ENCODE measurements at regions not wholly inside any gene's neighbourhood (a gene's known extent, or its start where the extent isn't known, plus 50 kb on each side); places are given as distances from the start of the nearest gene placed in this dataset.
"Not testable (repeated sequence)": the region's sequence is repeated elsewhere in the genome, so short reads cannot be mapped to it uniquely, and the experiment has no call there.

DNA sequence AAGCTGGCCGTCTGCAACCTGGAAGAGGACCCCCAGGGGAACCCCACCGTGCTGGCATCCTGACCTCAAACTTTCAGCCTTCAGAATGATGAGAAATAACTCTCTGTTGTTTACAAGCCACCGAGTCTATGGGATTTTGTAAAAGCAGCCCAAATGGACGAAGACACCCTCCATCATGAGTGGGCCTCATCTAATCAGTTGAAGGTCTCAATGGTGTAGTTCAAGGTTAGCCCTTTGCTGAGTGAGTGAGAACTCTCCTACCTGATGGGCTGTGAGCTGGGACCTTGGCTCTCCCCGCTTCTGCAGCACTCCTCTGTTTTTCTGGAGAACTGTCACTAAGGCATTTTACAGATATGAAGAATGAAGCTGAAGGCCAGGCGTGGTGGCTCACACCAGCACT lies 325.9 kb upstream of the TNRC6C start:
- Mint-ChIP-seq H3K4me1 (peaks cover 0 to 12% (median 7%) of the 10 kb centered on the region in 4 donors), H3K27me3 (peaks cover 0 to 3% (median 0%) of the 10 kb centered on the region in 5 donors), H3K4me3 (no peak overlapping the region), H3K9me3 (peaks cover 0 to 8% (median under 1%) of the 10 kb centered on the region in 9 donors), H3K36me3 (peaks cover 0 to 5% (median 4%) of the 10 kb centered on the region in 3 donors), H3K27ac (no peak overlapping the region)
- POLR2A ChIA-PET, result no interaction called here
- ATAC-seq, result no peak
- no peak for DNase-seq

DNA sequence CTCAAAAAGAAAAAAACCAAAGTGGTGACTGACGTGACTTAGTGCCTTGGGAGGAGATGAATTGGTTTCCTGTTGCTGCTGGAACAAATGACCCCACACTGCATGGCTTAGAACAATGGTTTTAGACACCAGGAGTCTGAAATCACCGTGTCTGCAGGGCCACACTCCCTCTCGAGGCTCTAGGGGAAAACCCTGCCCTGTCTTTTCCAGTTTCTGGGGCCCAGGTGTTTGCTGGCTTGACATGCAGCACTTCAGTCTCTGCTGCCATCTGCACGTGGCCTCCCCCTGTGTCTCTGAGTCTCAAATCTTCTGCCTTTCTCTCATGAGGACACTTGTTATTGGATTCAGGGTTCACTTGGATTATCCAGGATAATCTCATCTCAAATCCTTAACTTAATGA lies 323.8 kb upstream of the TNRC6C start:
- H3K4me1 Mint-ChIP-seq, result peaks cover 0 to 14% (median 8%) of the 10 kb centered on the region in 4 donors
- DNase-seq (no peak), ATAC-seq (no peak)
- H3K27me3 Mint-ChIP-seq, result peaks cover 0 to 1% (median 0%) of the 10 kb centered on the region in 5 donors
- H3K27ac Mint-ChIP-seq, result peak overlapping the region in 2 of 10 donors; percentile 38
- H3K4me3 Mint-ChIP-seq, result no peak overlapping the region
- no peaks in the 10 kb centered on the region for H3K9me3 Mint-ChIP-seq
- H3K36me3 Mint-ChIP-seq, result no peaks in the 10 kb centered on the region
- POLR2A ChIA-PET, result no interaction called here

DNA sequence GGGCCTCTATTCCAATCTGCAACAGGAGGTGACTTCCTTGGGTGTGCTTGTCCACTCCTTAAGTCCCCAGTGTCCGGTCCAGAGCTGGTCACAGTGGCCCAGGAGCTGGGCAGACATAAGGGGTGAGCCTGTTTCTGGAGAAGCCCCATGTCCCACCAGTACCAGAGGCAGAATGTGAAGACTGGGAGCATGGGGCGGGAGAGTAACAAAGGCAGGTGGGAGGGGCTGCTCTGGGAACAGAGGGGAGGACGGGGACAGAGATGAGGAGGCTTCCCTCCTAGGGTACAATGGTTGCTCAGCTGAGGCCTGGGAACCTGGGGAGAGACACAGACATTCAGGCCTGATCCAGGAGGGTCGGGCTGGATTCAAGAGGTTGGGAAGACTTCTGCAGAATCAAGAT lies 323.3 kb upstream of the TNRC6C start:
- Mint-ChIP-seq H3K4me1 (peaks cover 0 to 17% (median 8%) of the 10 kb centered on the region in 4 donors), H3K9me3 (no peaks in the 10 kb centered on the region), H3K36me3 (no peaks in the 10 kb centered on the region), H3K27me3 (peaks cover 0 to 1% (median 0%) of the 10 kb centered on the region in 5 donors), H3K27ac (no peak overlapping the region), H3K4me3 (no peak overlapping the region)
- no peak for ATAC-seq
- POLR2A ChIA-PET, result no interaction called here
- DNase-seq, result no peak

DNA sequence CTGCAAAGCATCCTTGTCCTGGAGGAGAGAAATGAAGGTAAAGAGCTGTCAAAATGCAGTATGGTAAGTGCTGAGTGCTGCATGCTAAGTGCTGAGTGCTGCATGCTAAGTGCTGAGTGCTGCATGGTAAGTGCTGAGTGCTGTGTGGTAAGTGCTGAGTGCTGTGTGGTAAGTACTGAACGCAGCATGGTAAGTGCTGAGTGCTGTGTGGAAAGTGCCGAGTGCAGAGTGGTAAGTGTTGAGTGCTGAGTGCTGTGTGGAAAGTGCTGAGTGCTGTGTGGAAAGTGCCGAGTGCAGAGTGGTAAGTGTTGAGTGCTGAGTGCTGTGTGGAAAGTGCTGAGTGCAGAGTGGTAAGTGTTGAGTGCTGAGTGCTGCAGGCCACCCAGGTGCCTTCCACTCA lies 322.7 kb upstream of the TNRC6C start:
- ATAC-seq, DNase-seq, H3K27me3 Mint-ChIP-seq, H3K36me3 Mint-ChIP-seq, H3K4me3 Mint-ChIP-seq, H3K9me3 Mint-ChIP-seq: not testable (repeated sequence)
- POLR2A ChIA-PET, result interaction anchor here (1.0 kb wide), 1 partner anchor 10 kb away, joined by 3 read pairs; no protein-coding TSS in a partner anchor
- Mint-ChIP-seq H3K27ac (peak overlapping the region in 1 of 10 donors; percentile 12), H3K4me1 (peaks cover 0 to 19% (median 8%) of the 10 kb centered on the region in 4 donors)

DNA sequence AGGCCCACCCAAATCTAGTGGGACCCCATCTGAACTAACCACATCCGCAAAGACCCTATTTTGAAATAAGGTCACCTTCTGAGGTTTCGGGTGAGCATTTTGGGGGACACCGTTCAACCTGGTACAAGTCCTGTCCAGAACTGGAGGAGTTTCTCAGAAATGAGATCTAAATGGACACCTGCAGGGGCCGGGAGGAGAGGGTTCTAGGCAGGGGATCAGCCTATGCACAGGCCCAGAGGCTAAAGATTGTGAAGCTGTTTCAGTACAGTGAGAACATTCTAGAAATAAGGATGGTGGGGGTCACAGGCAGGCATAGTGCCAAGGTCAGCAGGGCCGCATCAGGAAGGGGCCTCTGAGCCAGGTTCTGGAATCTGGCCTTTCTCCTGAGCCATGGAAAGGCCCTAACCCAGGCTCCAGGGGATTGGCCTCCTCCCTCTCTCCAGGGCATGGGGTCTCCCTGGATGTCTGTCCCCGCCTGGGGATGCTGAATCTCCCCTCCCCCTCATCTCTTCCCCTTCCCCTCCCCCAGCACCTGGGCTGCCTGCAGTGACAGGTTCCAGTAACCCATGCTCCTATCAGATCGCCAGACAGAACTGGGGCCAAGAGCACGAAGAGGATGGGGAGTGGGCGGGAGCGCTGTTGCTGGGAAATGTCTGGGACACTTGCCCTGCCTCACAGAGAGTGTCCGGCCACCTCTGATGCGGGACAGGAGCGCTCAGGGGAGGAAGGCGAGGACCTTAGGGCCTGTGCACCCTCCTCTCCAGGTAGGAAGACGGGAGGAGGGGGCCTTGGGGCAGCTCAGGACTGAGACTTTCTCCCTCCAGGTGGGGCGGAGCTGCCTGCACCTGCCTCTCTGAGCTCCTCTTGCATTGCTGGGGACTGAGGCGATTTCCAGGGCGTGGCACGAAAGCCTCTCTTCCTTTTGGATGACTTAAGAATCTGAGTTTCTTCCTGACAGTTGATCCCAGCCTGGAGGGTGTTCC lies 321.4 kb upstream of the TNRC6C start:
- H3K36me3 Mint-ChIP-seq, result no peaks in the 10 kb centered on the region
- peaks cover 0 to 1% (median 0%) of the 10 kb centered on the region in 5 donors for H3K27me3 Mint-ChIP-seq
- no peaks in the 10 kb centered on the region for H3K9me3 Mint-ChIP-seq
- DNase-seq (no peak), ATAC-seq (no peak)
- no peak overlapping the region for H3K27ac Mint-ChIP-seq
- peaks cover 0 to 22% (median 8%) of the 10 kb centered on the region in 4 donors for H3K4me1 Mint-ChIP-seq
- POLR2A ChIA-PET, result no interaction called here
- no peak overlapping the region for H3K4me3 Mint-ChIP-seq

DNA sequence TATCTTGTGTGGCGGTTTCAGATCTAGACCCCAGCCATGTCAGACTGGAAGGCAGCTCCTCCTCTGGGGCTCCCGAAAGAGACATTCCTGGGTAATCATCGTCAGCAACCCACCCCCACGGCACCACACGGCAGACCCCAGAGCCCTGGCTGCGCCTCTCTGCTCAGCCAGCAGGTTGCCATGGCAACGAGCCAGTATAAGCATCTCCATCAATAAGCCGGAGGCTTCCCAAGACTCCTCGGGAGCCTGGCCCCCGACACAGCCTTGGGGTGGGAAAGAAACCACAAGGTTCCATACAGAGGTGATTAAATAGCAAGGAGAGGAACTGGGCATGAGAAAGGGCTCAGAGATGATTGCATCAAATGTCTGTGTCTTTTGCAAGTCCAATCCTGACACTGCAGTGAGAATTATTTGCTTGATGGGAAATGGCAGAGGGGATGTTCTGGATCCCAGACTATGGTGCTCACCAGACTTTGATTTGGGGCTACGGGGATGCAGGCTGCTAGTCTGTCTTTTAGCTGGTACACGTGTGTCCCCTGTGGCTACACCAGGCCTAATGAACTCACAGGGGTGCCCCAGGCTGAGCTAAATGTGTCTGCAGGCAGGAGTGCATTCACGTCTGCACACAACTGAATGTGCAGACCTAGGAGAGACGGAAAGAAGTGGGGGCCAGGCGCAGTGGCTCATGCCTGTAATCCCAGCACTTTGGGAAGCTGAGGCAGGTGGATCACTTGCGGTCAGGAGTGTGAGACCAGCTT lies 320.5 kb upstream of the TNRC6C start:
- H3K9me3 Mint-ChIP-seq, result no peaks in the 10 kb centered on the region
- ATAC-seq, result no peak
- H3K4me3 Mint-ChIP-seq, result no peak overlapping the region
- POLR2A ChIA-PET, result interaction anchor here (0.6 kb wide), 1 partner anchor 202 kb away, joined by 3 read pairs; no protein-coding TSS in a partner anchor
- H3K36me3 Mint-ChIP-seq, result no peaks in the 10 kb centered on the region
- DNase-seq, result no peak
- peaks cover 0 to 22% (median 8%) of the 10 kb centered on the region in 4 donors for H3K4me1 Mint-ChIP-seq
- H3K27me3 Mint-ChIP-seq, result peaks cover 0 to 1% (median 0%) of the 10 kb centered on the region in 5 donors
- H3K27ac Mint-ChIP-seq, result no peak overlapping the region

DNA sequence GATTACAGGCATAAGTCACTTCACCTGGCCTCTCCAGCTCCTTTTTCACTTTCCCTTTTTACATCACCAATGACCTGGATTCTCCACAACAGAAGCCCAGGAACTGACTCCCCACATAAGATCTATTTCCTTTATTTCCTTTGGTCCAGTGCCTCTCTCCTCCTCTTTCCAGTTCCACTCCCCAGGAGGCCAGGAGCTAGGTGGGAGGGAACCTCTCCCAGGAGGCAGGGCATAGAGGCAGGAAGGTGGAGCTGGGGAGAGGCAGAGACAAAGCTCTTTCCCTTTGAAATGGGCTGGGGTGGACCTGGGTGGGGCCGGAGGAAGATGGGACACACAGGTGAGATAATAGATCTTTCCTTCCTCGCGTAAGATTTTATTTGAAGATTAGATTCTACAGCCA lies 318.3 kb upstream of the TNRC6C start:
- no peak for ATAC-seq
- Mint-ChIP-seq H3K27me3 (peaks cover 0 to 1% (median 0%) of the 10 kb centered on the region in 5 donors), H3K4me1 (peaks cover 4 to 24% (median 10%) of the 10 kb centered on the region in 4 donors), H3K4me3 (no peak overlapping the region), H3K36me3 (no peaks in the 10 kb centered on the region), H3K9me3 (no peaks in the 10 kb centered on the region), H3K27ac (peak overlapping the region in 5 of 10 donors; percentile 16 to 80 (median 46))
- no peak for DNase-seq
- POLR2A ChIA-PET, result interaction anchor here (0.7 to 1.4 kb wide), 2 partner anchors 9 to 1131 kb away, joined by 3 to 5 read pairs; no protein-coding TSS in a partner anchor

DNA sequence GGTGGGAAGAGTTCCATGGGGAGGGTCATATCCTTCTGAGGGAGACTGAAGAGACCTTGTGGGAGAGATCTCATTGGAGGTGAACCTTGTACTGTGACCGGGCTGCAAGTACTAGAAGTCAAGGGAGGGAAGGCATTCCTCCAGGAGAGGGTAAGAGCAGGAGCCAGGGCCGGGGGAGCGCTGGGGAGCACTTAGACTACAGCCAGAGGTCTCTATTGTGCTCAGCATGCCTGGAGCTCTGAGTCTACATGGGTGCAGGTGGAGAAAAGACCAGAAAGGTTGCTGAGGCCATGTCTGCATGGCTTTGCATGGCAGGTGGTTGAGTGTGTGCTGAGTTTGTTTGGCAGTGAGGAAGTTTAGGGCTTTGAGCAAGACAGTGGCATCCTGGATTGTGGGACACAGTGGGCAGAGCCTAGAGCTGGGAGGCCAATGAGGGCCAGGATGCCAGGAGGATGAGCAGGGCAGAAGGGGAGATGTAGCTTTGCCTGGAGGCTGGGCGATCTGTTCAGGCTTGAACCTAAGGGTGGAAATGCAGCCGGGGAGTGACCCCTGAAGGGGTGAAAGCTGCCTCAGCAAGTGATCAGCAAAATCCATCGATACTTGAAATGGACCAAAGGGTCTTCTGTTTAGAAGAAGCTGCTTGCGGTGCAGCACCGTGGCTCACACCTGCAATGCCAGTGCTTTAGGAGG lies 317.4 kb upstream of the TNRC6C start:
- no peaks in the 10 kb centered on the region for H3K9me3 Mint-ChIP-seq
- H3K27ac Mint-ChIP-seq, result peak overlapping the region in 5 of 10 donors; percentile 0 to 50 (median 11)
- DNase-seq, result no peak
- peaks cover 0 to 1% (median 0%) of the 10 kb centered on the region in 5 donors for H3K27me3 Mint-ChIP-seq
- H3K36me3 Mint-ChIP-seq, result no peaks in the 10 kb centered on the region
- H3K4me3 Mint-ChIP-seq, result no peak overlapping the region
- no peak for ATAC-seq
- POLR2A ChIA-PET, result interaction anchor here (1.0 to 1.4 kb wide), 2 partner anchors 9 to 12 kb away, joined by 3 read pairs; no protein-coding TSS in a partner anchor
- H3K4me1 Mint-ChIP-seq, result peaks cover 10 to 31% (median 18%) of the 10 kb centered on the region in 4 donors

DNA sequence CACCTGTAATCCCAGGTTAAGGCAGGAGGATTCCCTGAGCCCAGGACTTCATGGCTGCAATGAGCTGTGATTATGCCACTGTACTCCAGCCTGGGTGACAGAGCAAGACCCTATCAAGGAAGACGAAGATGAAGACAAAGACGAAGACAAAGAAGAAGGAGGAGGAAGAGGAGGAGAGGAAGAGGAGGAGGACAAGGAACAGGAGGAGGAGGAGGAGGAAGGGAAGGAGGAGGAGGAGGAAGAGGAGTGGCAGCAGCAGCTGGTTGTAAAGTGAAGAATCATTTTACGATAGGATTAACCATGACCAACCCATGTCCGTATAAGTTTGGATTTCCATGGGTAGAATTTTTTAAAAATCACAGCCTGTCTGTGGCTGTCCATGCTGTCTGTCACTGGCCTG lies 316.8 kb upstream of the TNRC6C start:
- Mint-ChIP-seq H3K9me3 (no peaks in the 10 kb centered on the region), H3K27me3 (peaks cover 0 to 1% (median 0%) of the 10 kb centered on the region in 5 donors), H3K27ac (peak overlapping the region in 1 of 10 donors; percentile 49), H3K4me1 (peaks cover 13 to 37% (median 22%) of the 10 kb centered on the region in 4 donors), H3K36me3 (no peaks in the 10 kb centered on the region), H3K4me3 (peak overlapping the region in 1 of 10 donors; percentile 37)
- POLR2A ChIA-PET, result interaction anchor here (1.0 kb wide), 1 partner anchor 11 kb away, joined by 3 read pairs; no protein-coding TSS in a partner anchor
- ATAC-seq (no peak), DNase-seq (no peak)

DNA sequence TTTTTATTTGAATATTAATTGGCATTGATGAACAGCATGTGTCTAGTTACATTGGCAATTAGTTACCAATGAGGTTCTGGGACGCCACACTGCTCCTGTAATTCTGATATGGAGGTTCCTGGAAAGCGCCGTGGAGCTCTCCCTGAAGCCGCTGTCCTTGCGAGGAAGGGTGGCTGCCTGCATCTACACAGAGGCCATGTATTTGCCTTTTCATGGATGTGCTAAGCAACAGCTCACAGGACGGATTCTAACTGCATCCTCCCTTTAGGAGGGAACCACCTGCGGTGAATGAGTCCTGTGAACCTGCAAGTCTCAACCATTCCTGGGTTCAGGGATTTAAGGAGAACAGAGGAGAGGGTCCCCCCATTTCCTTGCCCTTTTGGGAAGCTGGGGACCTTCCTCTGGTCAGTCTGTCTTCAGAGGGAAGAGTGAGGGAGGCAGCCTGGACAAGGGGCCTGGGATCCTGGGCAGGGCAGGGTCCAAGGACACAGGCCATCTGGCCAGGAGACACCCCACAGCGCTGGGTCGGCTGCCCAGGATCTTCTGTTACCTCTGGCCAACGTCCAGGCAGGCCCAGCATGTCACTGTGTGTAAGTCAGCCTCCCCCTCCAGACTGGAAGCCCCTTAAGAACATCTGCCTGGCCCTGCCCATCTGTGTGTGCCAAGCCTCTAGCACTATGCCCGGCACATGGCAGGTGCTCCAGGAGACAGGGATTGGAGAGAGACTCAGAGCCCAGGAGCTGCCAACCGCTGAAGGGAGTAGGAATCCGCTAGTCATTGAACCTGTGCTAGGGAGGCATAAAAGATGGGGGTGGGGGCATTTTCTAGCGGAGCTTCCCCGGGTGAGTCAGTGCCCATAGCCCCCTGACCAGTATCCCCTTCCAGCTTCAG lies 314.1 kb upstream of the TNRC6C start:
- Mint-ChIP-seq H3K27ac (peak overlapping the region; percentile 24 to 98 (median 78)), H3K4me3 (peak overlapping the region in 7 of 10 donors; percentile 32 to 90 (median 84)), H3K36me3 (no peaks in the 10 kb centered on the region), H3K4me1 (peaks cover 19 to 42% (median 27%) of the 10 kb centered on the region in 4 donors), H3K27me3 (no peaks in the 10 kb centered on the region), H3K9me3 (no peaks in the 10 kb centered on the region)
- POLR2A ChIA-PET, result interaction anchor here (0.5 to 3.8 kb wide), 5 partner anchors 14 to 314 kb away, joined by 4 to 36 read pairs (median 15); partner anchors contain the start of gene TNRC6C
- no peak for DNase-seq
- ATAC-seq, result no peak

Measured in naive thymus-derived CD8-positive, alpha-beta T cell (primary cell).